ENCODE measurements at regions not wholly inside any gene's neighbourhood (a gene's known extent, or its start where the extent isn't known, plus 50 kb on each side); places are given as distances from the start of the nearest gene placed in this dataset.
"Not testable (repeated sequence)": the region's sequence is repeated elsewhere in the genome, so short reads cannot be mapped to it uniquely, and the experiment has no call there.

DNA sequence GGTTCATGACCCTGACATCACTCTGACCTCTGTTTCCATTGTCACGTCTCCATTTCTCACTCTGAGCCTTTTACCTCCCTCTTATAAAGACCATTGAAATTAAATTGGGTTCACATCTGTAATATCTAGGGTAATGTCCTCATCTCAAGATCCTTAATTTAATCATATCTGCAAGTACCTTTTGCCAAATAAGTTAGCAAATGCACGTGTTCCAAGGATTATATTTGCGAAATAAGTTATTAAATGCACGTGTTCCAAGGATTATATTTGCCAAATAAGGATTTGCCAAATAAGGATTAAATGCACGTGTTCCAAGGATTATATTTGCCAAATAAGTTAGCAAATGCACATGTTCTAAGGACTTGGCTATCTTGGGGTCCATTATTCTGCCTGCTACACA is 938.0 kb downstream of the NLGN4X start (continued):
- TF ChIP-seq OSR1 (CRISPR knock-in tag; IDR thresholded peaks at IDR 0.05) (no peak), ESRRG (CRISPR knock-in tag; IDR thresholded peaks at IDR 0.05) (no peak), ZNF8 (CRISPR knock-in tag; IDR thresholded peaks at IDR 0.05) (no peak), ISL1 (CRISPR knock-in tag; IDR thresholded peaks at IDR 0.05) (no peak)

DNA sequence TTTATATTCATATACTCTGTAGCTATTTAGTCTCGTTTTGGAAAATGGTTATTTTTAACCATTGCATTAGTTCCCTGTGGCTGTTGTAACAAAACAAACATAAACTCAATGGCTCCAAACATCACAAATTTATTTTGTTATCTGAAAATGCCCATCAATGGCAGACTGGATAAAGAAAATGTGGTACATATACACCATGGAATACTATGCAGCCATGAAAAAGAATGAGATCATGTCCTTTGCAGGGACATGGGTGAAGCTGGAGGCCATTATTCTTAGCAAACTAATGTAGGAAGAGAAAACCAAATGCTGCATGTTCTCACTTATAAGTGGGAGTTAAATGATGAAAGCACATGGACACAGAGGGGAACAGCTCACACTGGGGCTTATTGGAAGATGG is 938.7 kb downstream of the NLGN4X start:
- not testable (repeated sequence) for ATAC-seq
- TF ChIP-seq ZNF8 (CRISPR knock-in tag; IDR thresholded peaks at IDR 0.05): peak; percentile 71

DNA sequence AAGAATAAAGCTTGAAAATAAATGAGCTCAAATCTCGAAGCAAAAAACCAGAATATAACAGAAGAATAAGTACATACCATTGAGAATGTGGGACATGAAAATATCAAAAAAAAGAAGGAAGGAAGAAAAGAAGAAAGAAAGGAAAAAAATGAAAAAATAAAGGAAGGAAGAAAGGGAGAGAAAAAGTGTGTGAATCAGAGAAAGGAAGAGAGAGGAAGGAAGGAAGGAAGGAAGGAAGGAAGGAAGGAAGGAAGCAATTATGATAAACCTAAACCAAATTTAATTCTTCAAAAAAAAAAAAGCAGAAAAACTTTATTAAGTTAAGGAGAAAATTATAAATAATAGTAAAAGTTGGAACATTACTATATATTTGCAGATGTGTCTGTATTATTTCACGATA is 949.8 kb downstream of the NLGN4X start:
- no peak for ATAC-seq
- TF ChIP-seq OSR1 (CRISPR knock-in tag; IDR thresholded peaks at IDR 0.05) (no peak), GLIS3 (CRISPR knock-in tag; IDR thresholded peaks at IDR 0.05) (no peak), RARB (CRISPR knock-in tag; IDR thresholded peaks at IDR 0.05) (no peak)

DNA sequence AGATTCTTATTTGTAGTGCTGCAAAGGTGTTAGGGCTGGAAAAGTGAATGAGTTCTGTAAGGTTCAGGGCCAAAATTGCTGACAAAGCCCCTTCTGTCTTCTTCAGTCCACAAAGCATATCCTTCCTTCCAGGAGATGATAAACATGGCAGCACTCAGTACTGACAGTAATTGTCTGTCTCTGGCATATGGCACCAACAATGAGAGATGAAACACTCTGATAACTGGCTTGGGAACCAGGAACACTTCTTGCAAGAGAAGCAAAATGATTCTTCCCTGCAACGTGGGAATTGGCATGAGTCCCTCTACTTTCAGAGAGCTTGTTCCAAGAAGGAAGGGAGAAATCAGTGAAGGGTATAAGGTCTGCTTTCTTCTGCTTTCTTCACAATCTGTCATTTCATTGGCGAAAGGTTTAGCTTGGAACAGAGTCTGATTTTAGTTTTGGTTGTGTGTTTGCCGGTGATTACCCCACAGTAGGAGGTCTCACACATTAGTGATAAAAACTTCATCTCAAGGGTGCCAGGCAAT is 963.3 kb downstream of the NLGN4X start:
- ATAC-seq: no peak
- TF ChIP-seq PPARA (CRISPR knock-in tag; IDR thresholded peaks at IDR 0.05; ENCODE audit: borderline replicate concordance) (no peak), ZFP30 (CRISPR knock-in tag; IDR thresholded peaks at IDR 0.05) (no peak), ARNTL (CRISPR knock-in tag; IDR thresholded peaks at IDR 0.05; ENCODE audit: borderline replicate concordance, low read depth) (no peak), ZNF70 (CRISPR knock-in tag; IDR thresholded peaks at IDR 0.05) (no peak), ZNF565 (CRISPR knock-in tag; conservative IDR thresholded peaks at IDR 0.05; ENCODE audit: low read depth) (no peak), ZC3H10 (CRISPR knock-in tag; IDR thresholded peaks at IDR 0.05) (no peak), SNAI2 (CRISPR knock-in tag; IDR thresholded peaks at IDR 0.05) (no peak), ZFP3 (CRISPR knock-in tag; IDR thresholded peaks at IDR 0.05) (no peak), GLIS3 (CRISPR knock-in tag; IDR thresholded peaks at IDR 0.05) (no peak)
- TF ChIP-seq, protein P1, sequence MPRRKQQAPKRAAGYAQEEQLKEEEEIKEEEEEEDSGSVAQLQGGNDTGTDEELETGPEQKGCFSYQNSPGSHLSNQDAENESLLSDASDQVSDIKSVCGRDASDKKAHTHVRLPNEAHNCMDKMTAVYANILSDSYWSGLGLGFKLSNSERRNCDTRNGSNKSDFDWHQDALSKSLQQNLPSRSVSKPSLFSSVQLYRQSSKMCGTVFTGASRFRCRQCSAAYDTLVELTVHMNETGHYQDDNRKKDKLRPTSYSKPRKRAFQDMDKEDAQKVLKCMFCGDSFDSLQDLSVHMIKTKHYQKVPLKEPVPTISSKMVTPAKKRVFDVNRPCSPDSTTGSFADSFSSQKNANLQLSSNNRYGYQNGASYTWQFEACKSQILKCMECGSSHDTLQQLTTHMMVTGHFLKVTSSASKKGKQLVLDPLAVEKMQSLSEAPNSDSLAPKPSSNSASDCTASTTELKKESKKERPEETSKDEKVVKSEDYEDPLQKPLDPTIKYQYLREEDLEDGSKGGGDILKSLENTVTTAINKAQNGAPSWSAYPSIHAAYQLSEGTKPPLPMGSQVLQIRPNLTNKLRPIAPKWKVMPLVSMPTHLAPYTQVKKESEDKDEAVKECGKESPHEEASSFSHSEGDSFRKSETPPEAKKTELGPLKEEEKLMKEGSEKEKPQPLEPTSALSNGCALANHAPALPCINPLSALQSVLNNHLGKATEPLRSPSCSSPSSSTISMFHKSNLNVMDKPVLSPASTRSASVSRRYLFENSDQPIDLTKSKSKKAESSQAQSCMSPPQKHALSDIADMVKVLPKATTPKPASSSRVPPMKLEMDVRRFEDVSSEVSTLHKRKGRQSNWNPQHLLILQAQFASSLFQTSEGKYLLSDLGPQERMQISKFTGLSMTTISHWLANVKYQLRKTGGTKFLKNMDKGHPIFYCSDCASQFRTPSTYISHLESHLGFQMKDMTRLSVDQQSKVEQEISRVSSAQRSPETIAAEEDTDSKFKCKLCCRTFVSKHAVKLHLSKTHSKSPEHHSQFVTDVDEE (CRISPR knock-in tag; IDR thresholded peaks at IDR 0.05): no peak
- TF ChIP-seq, protein P2, sequence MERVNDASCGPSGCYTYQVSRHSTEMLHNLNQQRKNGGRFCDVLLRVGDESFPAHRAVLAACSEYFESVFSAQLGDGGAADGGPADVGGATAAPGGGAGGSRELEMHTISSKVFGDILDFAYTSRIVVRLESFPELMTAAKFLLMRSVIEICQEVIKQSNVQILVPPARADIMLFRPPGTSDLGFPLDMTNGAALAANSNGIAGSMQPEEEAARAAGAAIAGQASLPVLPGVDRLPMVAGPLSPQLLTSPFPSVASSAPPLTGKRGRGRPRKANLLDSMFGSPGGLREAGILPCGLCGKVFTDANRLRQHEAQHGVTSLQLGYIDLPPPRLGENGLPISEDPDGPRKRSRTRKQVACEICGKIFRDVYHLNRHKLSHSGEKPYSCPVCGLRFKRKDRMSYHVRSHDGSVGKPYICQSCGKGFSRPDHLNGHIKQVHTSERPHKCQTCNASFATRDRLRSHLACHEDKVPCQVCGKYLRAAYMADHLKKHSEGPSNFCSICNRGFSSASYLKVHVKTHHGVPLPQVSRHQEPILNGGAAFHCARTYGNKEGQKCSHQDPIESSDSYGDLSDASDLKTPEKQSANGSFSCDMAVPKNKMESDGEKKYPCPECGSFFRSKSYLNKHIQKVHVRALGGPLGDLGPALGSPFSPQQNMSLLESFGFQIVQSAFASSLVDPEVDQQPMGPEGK (CRISPR knock-in tag; IDR thresholded peaks at IDR 0.05; ENCODE audit: borderline replicate concordance): no peak
- TF ChIP-seq, protein P3, sequence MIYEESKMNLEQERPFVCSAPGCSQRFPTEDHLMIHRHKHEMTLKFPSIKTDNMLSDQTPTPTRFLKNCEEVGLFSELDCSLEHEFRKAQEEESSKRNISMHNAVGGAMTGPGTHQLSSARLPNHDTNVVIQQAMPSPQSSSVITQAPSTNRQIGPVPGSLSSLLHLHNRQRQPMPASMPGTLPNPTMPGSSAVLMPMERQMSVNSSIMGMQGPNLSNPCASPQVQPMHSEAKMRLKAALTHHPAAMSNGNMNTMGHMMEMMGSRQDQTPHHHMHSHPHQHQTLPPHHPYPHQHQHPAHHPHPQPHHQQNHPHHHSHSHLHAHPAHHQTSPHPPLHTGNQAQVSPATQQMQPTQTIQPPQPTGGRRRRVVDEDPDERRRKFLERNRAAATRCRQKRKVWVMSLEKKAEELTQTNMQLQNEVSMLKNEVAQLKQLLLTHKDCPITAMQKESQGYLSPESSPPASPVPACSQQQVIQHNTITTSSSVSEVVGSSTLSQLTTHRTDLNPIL (CRISPR knock-in tag; IDR thresholded peaks at IDR 0.05; ENCODE audit: low read depth): no peak

DNA sequence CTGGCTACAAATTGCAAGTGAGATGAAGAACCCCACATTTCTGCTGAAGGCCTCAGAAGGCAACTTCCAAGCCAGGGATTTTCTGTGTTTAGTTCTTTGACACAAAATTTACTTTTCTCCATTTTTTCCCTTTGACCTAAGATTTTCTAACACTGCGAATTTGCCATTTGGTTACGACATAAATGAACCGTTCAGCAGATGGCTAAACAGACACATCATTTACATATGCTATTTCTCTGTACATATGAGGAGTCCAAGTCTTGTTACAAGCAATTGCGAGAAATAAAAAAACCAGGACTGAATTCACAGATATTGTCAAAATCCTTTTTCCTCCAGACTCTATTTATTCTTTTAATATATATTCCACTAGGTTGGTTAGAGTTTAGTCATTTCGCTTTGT is 978.6 kb downstream of the NLGN4X start:
- TF ChIP-seq ZC3H10 (CRISPR knock-in tag; IDR thresholded peaks at IDR 0.05) (no peak), ZNF8 (CRISPR knock-in tag; IDR thresholded peaks at IDR 0.05) (no peak), OSR1 (CRISPR knock-in tag; IDR thresholded peaks at IDR 0.05) (no peak)
- TF ChIP-seq, protein P4, sequence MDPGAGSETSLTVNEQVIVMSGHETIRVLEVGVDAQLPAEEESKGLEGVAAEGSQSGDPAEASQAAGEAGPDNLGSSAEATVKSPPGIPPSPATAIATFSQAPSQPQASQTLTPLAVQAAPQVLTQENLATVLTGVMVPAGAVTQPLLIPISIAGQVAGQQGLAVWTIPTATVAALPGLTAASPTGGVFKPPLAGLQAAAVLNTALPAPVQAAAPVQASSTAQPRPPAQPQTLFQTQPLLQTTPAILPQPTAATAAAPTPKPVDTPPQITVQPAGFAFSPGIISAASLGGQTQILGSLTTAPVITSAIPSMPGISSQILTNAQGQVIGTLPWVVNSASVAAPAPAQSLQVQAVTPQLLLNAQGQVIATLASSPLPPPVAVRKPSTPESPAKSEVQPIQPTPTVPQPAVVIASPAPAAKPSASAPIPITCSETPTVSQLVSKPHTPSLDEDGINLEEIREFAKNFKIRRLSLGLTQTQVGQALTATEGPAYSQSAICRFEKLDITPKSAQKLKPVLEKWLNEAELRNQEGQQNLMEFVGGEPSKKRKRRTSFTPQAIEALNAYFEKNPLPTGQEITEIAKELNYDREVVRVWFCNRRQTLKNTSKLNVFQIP (CRISPR knock-in tag; IDR thresholded peaks at IDR 0.05; ENCODE audit: borderline replicate concordance, low read depth): no peak
- ATAC-seq: no peak
